22Rv1 (cell line): ENCODE measurements at regions not wholly inside any gene's neighbourhood (a gene's known extent, or its start where the extent isn't known, plus 50 kb on each side); places are given as distances from the start of the nearest gene placed in this dataset.

Source experiments
- H3K27ac ChIP-seq: fragments of 450-650 bp; 2 replicates; pipeline ENCODE4 v1.5.1; 2017
- ZFX ChIP-seq: fragments of 450-650 bp; IDR thresholded peaks from 2 replicates; pipeline ENCODE4 v1.6.1; 2017; ENCODE audit warnings: antibody characterized with exemption, borderline replicate concordance
- TF ChIP-seq, protein P1 (sequence below): fragments of 450-650 bp; IDR thresholded peaks from 2 replicates; pipeline ENCODE4 v1.5.1; 2017; ENCODE audit warnings: mild to moderate bottlenecking

DNA sequence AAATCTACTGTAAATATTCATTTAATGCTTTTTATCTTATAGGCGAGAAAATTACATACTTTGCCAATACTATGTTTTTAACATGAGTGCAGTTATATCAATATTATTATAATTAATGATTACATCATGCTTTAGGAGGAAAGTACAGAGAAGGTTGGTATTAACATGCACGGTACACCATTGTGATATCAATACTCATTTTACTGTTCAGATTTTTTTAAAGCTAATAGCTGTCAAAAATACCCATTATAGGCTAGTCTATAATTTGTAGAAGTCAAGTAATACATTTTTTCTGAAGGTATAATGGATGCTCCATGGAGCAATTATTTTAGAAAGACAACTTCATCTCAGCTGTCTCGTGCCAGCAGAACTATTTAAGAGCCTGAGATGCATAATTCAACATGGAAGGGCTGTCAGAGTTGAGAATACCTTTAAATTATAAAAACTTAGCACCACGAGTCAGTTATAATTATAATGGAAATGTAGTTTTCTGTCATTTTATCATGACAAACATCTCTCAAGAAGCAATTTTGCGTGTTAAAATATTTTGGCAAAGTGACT lies 1641.7 kb upstream of the ACVR2A start:
- TF ChIP-seq, protein P1, sequence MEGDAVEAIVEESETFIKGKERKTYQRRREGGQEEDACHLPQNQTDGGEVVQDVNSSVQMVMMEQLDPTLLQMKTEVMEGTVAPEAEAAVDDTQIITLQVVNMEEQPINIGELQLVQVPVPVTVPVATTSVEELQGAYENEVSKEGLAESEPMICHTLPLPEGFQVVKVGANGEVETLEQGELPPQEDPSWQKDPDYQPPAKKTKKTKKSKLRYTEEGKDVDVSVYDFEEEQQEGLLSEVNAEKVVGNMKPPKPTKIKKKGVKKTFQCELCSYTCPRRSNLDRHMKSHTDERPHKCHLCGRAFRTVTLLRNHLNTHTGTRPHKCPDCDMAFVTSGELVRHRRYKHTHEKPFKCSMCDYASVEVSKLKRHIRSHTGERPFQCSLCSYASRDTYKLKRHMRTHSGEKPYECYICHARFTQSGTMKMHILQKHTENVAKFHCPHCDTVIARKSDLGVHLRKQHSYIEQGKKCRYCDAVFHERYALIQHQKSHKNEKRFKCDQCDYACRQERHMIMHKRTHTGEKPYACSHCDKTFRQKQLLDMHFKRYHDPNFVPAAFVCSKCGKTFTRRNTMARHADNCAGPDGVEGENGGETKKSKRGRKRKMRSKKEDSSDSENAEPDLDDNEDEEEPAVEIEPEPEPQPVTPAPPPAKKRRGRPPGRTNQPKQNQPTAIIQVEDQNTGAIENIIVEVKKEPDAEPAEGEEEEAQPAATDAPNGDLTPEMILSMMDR = no peak
- no peak for TF ChIP-seq ZFX
- H3K27ac ChIP-seq = no peak overlapping the region

DNA sequence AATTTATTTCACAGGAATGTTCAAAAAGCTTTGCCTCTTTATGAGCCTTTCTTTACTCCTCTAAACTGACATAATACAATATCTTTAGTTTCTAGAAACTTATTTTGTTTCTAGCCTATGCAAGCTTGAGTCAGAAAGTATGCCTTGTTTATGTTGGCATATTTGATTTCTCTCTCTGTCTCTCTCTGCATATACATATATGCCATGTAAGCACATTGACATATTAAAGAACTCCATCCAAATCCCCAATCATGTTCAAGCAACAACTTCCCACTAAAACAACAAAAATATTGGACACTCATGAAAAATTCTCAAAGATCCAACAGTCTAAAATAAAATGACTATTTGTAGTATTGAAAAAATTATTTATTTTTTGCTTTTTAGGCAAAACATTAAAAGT lies 1651.2 kb upstream of the ACVR2A start:
- TF ChIP-seq, protein P1 = no peak
- TF ChIP-seq ZFX = no peak
- H3K27ac ChIP-seq = no peak overlapping the region

DNA sequence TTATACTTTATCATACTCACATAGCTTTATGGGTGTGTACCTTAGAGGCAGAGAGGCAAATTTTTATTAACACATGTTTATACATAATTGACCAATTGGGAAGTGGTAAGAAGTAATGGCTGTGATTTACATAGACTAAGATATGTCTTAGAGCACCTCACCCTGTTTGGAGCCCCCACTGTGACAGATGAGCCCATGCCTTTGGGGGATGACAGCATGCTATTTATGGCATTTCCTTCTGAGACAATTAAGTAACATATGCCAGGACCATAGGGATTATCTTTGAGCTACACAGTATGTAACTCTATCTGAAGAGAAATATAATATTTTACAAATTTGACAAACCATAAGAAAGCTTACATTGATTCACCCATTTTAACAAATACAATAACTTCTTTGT lies 1655.3 kb upstream of the ACVR2A start:
- TF ChIP-seq ZFX = no peak
- TF ChIP-seq, protein P1 = no peak
- no peak overlapping the region for H3K27ac ChIP-seq

DNA sequence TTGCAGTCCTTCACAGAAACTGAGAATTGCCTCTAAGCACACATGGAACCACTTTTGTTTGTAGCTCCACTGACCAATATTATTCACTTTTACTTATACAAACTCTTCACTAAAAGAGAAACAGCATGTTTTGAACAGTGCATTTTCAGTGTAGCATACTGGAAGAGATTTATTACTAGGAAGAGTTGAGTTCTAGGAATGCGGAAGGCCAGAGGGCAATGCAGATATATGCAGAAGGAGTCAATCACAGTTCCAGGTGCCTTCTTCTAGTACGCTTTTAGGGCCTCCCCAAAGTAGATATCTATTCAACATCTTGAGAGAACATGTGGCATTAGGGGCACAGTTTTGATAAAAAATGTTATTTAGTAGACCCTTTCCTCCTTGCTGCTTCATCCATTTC lies 1654.0 kb upstream of the ZEB2 start:
- no peak overlapping the region for H3K27ac ChIP-seq
- TF ChIP-seq ZFX = no peak
- TF ChIP-seq, protein P1 = no peak

DNA sequence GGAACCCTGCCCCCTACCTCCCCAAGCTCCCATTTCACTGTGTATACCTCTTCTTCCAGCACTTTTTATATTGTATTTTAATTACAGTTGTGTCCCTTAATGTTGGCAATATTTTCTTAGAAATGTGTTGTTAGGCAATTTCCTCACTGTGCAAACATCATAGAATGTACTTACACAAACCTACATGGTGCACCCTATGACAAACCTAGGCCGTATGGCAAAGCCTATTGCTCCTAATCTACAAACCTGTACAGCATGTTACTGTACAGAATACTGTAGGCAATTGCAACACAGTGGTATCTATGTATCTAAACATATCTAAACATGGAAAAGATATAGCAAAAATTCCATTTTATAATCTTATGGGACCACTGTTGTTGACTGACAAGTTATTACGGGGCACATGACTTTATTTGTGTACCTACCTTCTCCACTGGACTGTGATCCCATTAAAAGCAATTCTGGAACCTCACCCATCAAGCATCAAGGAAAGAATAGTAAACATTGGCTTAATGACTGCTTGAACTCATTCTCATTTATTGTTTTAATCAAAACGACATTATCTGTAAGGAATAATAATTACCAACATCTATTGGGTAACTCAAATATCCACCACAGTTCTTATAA lies 1641.5 kb upstream of the ZEB2 start:
- TF ChIP-seq ZFX = no peak
- TF ChIP-seq, protein P1 = no peak
- H3K27ac ChIP-seq = no peak overlapping the region

DNA sequence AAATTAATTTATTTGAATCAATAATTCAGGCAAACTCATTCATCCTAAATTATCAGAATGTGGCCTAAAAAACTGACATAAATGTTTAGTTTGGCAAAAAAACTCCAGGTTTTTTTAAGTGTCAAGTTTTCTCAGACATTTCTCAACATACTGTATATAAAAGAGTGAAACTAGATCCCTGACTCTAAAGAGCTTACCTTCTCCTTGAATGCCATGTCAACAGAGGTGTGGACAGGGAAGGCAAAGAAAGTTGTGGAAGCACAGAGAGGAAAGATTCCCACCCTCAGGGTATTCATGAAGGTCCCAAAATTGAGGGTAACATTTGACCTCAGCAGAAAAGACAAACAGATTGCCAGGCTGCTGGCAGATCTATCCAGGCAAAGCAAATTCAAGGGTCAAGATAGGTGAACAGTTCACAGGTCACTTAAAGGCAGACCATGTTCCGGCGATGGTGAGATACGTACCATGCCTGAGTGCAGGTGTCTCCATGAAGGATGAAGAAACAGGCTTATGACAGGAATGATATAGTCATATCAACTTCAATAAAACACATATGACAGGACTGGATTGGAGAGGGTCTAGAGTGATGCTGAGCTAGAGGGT lies 1638.3 kb upstream of the ZEB2 start:
- H3K27ac ChIP-seq = no peak overlapping the region
- TF ChIP-seq ZFX = no peak
- TF ChIP-seq, protein P1 = no peak

DNA sequence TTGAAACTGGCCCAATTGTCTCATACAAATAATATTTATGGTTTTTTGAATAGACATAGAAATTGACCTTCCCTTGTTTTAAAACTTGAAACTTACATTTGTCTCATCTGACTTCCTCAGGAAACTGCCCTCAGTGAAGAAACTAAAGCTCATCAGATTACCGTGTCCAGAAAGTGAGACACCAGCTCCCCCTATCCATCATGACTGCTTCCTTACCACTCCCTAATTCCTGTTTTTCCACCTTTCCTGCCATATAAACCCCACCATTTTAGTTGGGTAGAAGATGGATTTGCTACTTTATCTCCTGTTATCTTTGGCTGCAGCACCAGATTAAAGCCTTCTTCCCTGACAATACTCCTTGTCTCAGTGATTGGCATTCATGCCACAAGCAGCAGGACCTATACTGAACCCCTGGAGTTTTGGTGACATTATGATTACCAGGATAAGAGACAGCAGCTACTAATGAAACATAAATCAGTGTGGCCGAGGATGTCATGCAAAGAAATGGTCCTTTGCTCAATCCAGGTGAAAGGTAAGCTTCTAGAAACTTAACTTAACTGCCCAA lies 1627.6 kb upstream of the ZEB2 start:
- TF ChIP-seq ZFX = no peak
- TF ChIP-seq, protein P1 = no peak
- H3K27ac ChIP-seq = no peak overlapping the region
